ENCODE measurements at regions not wholly inside any gene's neighbourhood (a gene's known extent, or its start where the extent isn't known, plus 50 kb on each side); places are given as distances from the start of the nearest gene placed in this dataset.
"Not testable (repeated sequence)": the region's sequence is repeated elsewhere in the genome, so short reads cannot be mapped to it uniquely, and the experiment has no call there.

DNA sequence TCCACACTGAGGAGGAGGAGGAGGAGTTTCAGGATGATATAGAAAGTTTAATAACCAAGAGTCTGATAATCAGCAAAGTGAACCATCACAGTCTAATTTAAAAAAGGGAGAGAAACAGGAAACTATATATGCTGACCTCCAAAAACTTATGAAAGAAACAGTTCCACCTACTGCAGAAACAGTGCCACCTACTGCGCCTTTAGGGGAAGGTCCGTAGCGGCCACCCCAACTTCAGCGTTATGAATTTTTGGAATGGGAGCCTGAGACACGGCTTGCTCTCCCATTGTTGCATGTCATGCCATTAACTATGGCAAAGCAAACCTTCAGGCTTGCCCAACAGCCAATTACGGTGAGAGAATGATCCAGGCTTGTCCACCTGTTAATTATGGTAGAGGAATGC is 1719.2 kb upstream of the LRRTM1 start:
- no peaks in the 10 kb centered on the region for H4K20me1 ChIP-seq (ENCODE audit: control insufficient read depth, insufficient read depth, low read depth, low read length)
- no peaks in the 10 kb centered on the region for H3K79me2 ChIP-seq (ENCODE audit: control insufficient read depth, low read length)
- no peak overlapping the region for H3K4me3 ChIP-seq (ENCODE audit: low read length)
- no peaks in the 10 kb centered on the region for H3F3A ChIP-seq (ENCODE audit: control insufficient read depth, insufficient read depth)
- no peaks in the 10 kb centered on the region for H3K27me3 ChIP-seq (ENCODE audit: control insufficient read depth, low read length)
- TF ChIP-seq, protein P1, sequence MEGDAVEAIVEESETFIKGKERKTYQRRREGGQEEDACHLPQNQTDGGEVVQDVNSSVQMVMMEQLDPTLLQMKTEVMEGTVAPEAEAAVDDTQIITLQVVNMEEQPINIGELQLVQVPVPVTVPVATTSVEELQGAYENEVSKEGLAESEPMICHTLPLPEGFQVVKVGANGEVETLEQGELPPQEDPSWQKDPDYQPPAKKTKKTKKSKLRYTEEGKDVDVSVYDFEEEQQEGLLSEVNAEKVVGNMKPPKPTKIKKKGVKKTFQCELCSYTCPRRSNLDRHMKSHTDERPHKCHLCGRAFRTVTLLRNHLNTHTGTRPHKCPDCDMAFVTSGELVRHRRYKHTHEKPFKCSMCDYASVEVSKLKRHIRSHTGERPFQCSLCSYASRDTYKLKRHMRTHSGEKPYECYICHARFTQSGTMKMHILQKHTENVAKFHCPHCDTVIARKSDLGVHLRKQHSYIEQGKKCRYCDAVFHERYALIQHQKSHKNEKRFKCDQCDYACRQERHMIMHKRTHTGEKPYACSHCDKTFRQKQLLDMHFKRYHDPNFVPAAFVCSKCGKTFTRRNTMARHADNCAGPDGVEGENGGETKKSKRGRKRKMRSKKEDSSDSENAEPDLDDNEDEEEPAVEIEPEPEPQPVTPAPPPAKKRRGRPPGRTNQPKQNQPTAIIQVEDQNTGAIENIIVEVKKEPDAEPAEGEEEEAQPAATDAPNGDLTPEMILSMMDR (IDR thresholded peaks at IDR 0.05; ENCODE audit: low read depth, low read length, poor library complexity, severe bottlenecking), result peak; percentile 17
- TF ChIP-seq EZH2phosphoT487 (IDR thresholded peaks at IDR 0.05; ENCODE audit: borderline replicate concordance, low read length), result no peak
- no peaks in the 10 kb centered on the region for H3K9me2 ChIP-seq (replicated peaks; ENCODE audit: control insufficient read depth, low read length)
- no peak overlapping the region for H3K4me2 ChIP-seq (ENCODE audit: low read length)
- H3K9me3 ChIP-seq (ENCODE audit: control insufficient read depth, insufficient read depth, low read length), result no peaks in the 10 kb centered on the region; the same call in 1 of the 2 replicates
- no peaks in the 10 kb centered on the region for H3K4me1 ChIP-seq (ENCODE audit: control insufficient read depth, low read length)
- no peaks in the 10 kb centered on the region for H3K36me3 ChIP-seq (ENCODE audit: control insufficient read depth, low read length)
- no peak overlapping the region for H3K27ac ChIP-seq (ENCODE audit: low read depth, low read length)

DNA sequence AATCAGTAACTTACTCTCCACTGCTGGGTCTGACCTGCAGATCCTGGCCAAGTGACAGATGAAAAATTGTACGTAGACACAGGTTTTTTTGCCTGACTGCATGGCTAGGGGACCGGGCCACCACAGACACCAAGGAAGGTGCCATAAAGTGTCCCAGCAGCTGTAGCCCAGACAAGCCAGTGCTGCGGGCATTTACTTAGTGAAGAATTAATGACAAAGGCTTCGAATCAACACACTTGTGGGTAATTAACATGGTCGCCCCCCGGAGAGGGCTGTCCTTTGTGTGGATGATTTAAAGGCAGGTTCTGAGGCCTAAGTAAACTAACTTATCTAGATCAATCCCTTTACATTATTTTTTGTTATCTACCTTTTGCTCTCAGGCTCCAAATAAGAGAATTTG is 1709.1 kb upstream of the LRRTM1 start:
- H4K20me1 ChIP-seq (ENCODE audit: control insufficient read depth, insufficient read depth, low read depth, low read length), result no peaks in the 10 kb centered on the region
- no peaks in the 10 kb centered on the region for H3K36me3 ChIP-seq (ENCODE audit: control insufficient read depth, low read length)
- no peaks in the 10 kb centered on the region for H3K79me2 ChIP-seq (ENCODE audit: control insufficient read depth, low read length)
- H3F3A ChIP-seq (ENCODE audit: control insufficient read depth, insufficient read depth), result no peaks in the 10 kb centered on the region
- H3K9me2 ChIP-seq (replicated peaks; ENCODE audit: control insufficient read depth, low read length), result no peaks in the 10 kb centered on the region
- no peaks in the 10 kb centered on the region for H3K27me3 ChIP-seq (ENCODE audit: control insufficient read depth, low read length)
- H3K4me1 ChIP-seq (ENCODE audit: control insufficient read depth, low read length), result no peaks in the 10 kb centered on the region
- H3K9me3 ChIP-seq (ENCODE audit: control insufficient read depth, insufficient read depth, low read length), result no peaks in the 10 kb centered on the region
- no peak overlapping the region for H3K27ac ChIP-seq (ENCODE audit: low read depth, low read length)
- no peak overlapping the region for H3K4me3 ChIP-seq (ENCODE audit: low read length)
- H3K4me2 ChIP-seq (ENCODE audit: low read length), result no peak overlapping the region
- TF ChIP-seq, protein P1 (IDR thresholded peaks at IDR 0.05; ENCODE audit: low read depth, low read length, poor library complexity, severe bottlenecking), result no peak
- no peak for TF ChIP-seq EZH2phosphoT487 (IDR thresholded peaks at IDR 0.05; ENCODE audit: borderline replicate concordance, low read length)

DNA sequence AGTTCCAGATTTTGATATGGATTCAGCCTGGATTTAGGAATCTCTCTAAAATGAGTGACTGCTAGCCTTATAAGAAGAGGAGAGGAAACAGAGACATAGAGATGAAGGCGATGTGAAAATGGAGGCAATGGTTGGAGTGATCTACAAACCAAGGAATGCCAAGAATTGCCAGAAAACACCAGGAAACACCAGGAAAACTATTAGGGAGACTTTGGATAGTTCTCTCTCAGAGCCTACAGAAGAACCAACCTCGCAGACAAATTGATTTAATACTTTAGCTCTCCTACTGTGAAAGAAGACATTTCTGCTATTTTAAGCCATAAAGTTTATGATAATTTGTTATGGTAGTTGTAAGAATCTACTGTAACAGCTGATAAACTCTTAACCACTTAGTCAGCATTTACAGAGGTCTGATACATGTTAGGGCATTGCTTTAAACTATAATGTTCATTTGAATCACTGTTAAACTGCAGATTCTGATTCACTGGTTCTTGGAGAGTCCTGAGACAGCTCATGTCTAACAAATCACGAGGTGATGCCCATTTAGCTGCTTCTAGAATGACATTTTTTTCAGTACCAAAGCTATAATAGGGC is 1702.6 kb upstream of the LRRTM1 start:
- Histone ChIP-seq H4K20me1 (ENCODE audit: control insufficient read depth, insufficient read depth, low read depth, low read length) (no peaks in the 10 kb centered on the region), H3K27me3 (ENCODE audit: control insufficient read depth, low read length) (no peaks in the 10 kb centered on the region), H3K4me3 (ENCODE audit: low read length) (no peak overlapping the region), H3K4me1 (ENCODE audit: control insufficient read depth, low read length) (no peaks in the 10 kb centered on the region), H3K9me2 (replicated peaks; ENCODE audit: control insufficient read depth, low read length) (no peaks in the 10 kb centered on the region), H3K79me2 (ENCODE audit: control insufficient read depth, low read length) (no peaks in the 10 kb centered on the region), H3K27ac (ENCODE audit: low read depth, low read length) (no peak overlapping the region), H3F3A (ENCODE audit: control insufficient read depth, insufficient read depth) (no peaks in the 10 kb centered on the region), H3K9me3 (ENCODE audit: control insufficient read depth, insufficient read depth, low read length) (no peaks in the 10 kb centered on the region), H3K4me2 (ENCODE audit: low read length) (no peak overlapping the region), H3K36me3 (ENCODE audit: control insufficient read depth, low read length) (no peaks in the 10 kb centered on the region)
- TF ChIP-seq, protein P1 (IDR thresholded peaks at IDR 0.05; ENCODE audit: low read depth, low read length, poor library complexity, severe bottlenecking), result no peak
- no peak for TF ChIP-seq EZH2phosphoT487 (IDR thresholded peaks at IDR 0.05; ENCODE audit: borderline replicate concordance, low read length)

DNA sequence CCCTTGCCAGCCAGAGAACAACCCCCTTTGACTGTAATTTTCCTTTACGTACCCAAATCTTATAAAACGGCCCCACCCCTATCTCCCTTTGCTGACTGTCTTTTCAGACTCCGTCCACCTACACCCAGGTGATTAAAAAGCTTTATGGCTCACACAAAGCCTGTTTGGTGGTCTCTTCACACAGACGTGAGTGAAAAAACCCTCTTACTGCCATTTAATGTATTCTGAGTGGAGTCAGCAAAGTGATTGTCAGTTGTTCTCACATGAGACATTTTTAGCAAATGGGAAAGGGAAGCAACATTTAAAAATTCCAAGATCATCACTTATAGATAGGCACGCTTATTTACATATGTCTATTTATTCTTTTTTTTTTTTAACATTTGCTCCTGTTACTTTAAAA is 1701.3 kb upstream of the LRRTM1 start:
- not testable (repeated sequence) for H3K27ac ChIP-seq (ENCODE audit: low read depth, low read length); H3K79me2 ChIP-seq (ENCODE audit: control insufficient read depth, low read length); H4K20me1 ChIP-seq (ENCODE audit: control insufficient read depth, insufficient read depth, low read depth, low read length); H3K27me3 ChIP-seq (ENCODE audit: control insufficient read depth, low read length); H3F3A ChIP-seq (ENCODE audit: control insufficient read depth, insufficient read depth); H3K4me1 ChIP-seq (ENCODE audit: control insufficient read depth, low read length); H3K9me3 ChIP-seq (ENCODE audit: control insufficient read depth, insufficient read depth, low read length); H3K9me2 ChIP-seq (replicated peaks; ENCODE audit: control insufficient read depth, low read length); H3K4me2 ChIP-seq (ENCODE audit: low read length); H3K36me3 ChIP-seq (ENCODE audit: control insufficient read depth, low read length); H3K4me3 ChIP-seq (ENCODE audit: low read length)

All from DOHH2 (cell line).